ENCODE measurements at regions not wholly inside any gene's neighbourhood (a gene's known extent, or its start where the extent isn't known, plus 50 kb on each side); places are given as distances from the start of the nearest gene placed in this dataset.

GRCh38 chr12:91594715-91595114, 412.1 kb upstream of the DCN start:
- TF ChIP-seq CTCF (IDR thresholded peaks at IDR 0.05): no peak
- TF ChIP-seq POLR2AphosphoS5 (IDR thresholded peaks at IDR 0.05): no peak
- TF ChIP-seq POLR2A (IDR thresholded peaks at IDR 0.05): no peak
- TF ChIP-seq EP300 (IDR thresholded peaks at IDR 0.05): no peak
